ENCODE measurements at regions not wholly inside any gene's neighbourhood (a gene's known extent, or its start where the extent isn't known, plus 50 kb on each side); places are given as distances from the start of the nearest gene placed in this dataset.

DNA sequence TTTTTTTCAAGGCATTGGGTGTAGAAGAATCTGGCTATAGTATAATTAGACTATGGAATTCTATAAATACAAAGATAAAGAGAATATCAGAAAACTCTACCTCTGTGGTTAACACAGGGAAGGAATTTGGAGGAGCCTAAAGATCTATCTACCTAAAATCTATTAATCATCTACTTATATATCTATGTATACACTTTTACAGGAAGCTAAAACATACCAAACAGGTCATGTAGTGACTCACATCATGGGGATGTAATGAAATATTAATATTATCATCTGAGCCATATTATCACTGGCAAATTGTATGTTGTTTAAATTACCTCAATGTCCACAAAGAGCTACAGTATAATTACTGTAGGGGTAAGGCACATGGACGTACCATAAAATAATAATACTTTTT is 1748.2 kb downstream of the EFNA5 start:
- Histone ChIP-seq H3K9ac (ENCODE audit: low read length) (no peak overlapping the region), H3K27me3 (ENCODE audit: insufficient read depth, low read length) (no peaks in the 10 kb centered on the region), H2AFZ (ENCODE audit: low read depth, low read length, poor library complexity, severe bottlenecking) (no peak overlapping the region), H3K4me1 (ENCODE audit: control insufficient read depth in 1 of 2, insufficient read depth in 2 of 2, low read length in 2 of 2) (no peaks in the 10 kb centered on the region), H3K36me3 (ENCODE audit: control insufficient read depth in 1 of 2, insufficient read depth in 2 of 2, low read length in 2 of 2) (no peaks in the 10 kb centered on the region), H3K9me3 (ENCODE audit: control insufficient read depth in 1 of 2, insufficient read depth in 1 of 2, low read depth in 1 of 2, low read length in 2 of 2) (no peaks in the 10 kb centered on the region), H4K20me1 (ENCODE audit: insufficient read depth) (no peaks in the 10 kb centered on the region), H3K9me2 (ENCODE audit: insufficient read depth) (no peaks in the 10 kb centered on the region), H3K79me2 (ENCODE audit: insufficient read depth, low read length) (no peaks in the 10 kb centered on the region), H3K27ac (ENCODE audit: low read depth, low read length) (no peak overlapping the region), H3K4me3 (replicated peaks in 1 of 2; ENCODE audit: low read depth in 1 of 2, low read length in 2 of 2) (no peak overlapping the region), H3K4me2 (ENCODE audit: low read length) (no peak overlapping the region)
- CTCF ChIA-PET: interaction anchor here (0.6 kb wide), 1 partner anchor 1279 kb away, joined by 3 read pairs; no protein-coding TSS in a partner anchor
- intact Hi-C loops (cut with micrococcal nuclease): no loop called here
- DNase-seq (ENCODE audit: low read depth, low spot score) (no peak), ATAC-seq (no peak)
- no peak for TF ChIP-seq POLR2A (IDR thresholded peaks at IDR 0.05; ENCODE audit: borderline replicate concordance, extremely low read depth, insufficient read depth, insufficient read length)
- TF ChIP-seq, protein P1, sequence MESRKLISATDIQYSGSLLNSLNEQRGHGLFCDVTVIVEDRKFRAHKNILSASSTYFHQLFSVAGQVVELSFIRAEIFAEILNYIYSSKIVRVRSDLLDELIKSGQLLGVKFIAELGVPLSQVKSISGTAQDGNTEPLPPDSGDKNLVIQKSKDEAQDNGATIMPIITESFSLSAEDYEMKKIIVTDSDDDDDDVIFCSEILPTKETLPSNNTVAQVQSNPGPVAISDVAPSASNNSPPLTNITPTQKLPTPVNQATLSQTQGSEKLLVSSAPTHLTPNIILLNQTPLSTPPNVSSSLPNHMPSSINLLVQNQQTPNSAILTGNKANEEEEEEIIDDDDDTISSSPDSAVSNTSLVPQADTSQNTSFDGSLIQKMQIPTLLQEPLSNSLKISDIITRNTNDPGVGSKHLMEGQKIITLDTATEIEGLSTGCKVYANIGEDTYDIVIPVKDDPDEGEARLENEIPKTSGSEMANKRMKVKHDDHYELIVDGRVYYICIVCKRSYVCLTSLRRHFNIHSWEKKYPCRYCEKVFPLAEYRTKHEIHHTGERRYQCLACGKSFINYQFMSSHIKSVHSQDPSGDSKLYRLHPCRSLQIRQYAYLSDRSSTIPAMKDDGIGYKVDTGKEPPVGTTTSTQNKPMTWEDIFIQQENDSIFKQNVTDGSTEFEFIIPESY (IDR thresholded peaks at IDR 0.05; ENCODE audit: extremely low read depth, insufficient replicate concordance, low read length): no peak
- no peak for TF ChIP-seq SIN3A (IDR thresholded peaks at IDR 0.05; ENCODE audit: low read depth)
- no peak for TF ChIP-seq ZNF274 (IDR thresholded peaks at IDR 0.05; ENCODE audit: low read depth, low read length)
- TF ChIP-seq JUND (IDR thresholded peaks at IDR 0.05): no peak
- POLR2A ChIA-PET: no interaction called here
- BruUV-seq (replicated peaks): no TSS peak
- RAD21 ChIA-PET (ENCODE audit: low non-redundant PET in 1 of 2, low total read pairs in 2 of 2, uncharacterized antibody in 2 of 2, unreplicated experiment in 2 of 2): no interaction called here

DNA sequence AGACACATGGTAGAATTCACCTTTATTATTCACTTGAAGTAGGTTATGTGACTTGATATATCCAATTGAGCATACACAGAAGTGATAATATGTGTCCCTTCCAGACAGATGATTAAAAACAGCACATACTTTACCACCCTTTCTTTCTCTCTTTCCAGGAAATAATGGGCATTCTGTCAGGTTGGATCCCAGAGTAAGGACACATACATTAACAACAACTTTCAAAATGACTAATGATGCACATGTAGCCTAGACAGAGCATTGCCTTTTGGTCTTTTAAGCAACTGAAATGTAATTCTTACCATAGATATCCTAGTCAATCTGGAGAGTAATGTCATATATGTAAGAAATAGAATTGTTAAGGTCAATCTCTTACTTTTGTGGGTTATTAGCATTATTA is 1748.7 kb downstream of the EFNA5 start:
- Histone ChIP-seq H3K4me1 (ENCODE audit: control insufficient read depth in 1 of 2, insufficient read depth in 2 of 2, low read length in 2 of 2) (no peaks in the 10 kb centered on the region), H3K79me2 (ENCODE audit: insufficient read depth, low read length) (no peaks in the 10 kb centered on the region), H3K4me3 (replicated peaks in 1 of 2; ENCODE audit: low read depth in 1 of 2, low read length in 2 of 2) (no peak overlapping the region), H3K9me2 (ENCODE audit: insufficient read depth) (no peaks in the 10 kb centered on the region), H3K4me2 (ENCODE audit: low read length) (no peak overlapping the region), H3K36me3 (ENCODE audit: control insufficient read depth in 1 of 2, insufficient read depth in 2 of 2, low read length in 2 of 2) (no peaks in the 10 kb centered on the region), H2AFZ (ENCODE audit: low read depth, low read length, poor library complexity, severe bottlenecking) (no peak overlapping the region), H3K9ac (ENCODE audit: low read length) (no peak overlapping the region), H4K20me1 (ENCODE audit: insufficient read depth) (no peaks in the 10 kb centered on the region), H3K27ac (ENCODE audit: low read depth, low read length) (no peak overlapping the region), H3K9me3 (ENCODE audit: control insufficient read depth in 1 of 2, insufficient read depth in 1 of 2, low read depth in 1 of 2, low read length in 2 of 2) (no peaks in the 10 kb centered on the region), H3K27me3 (ENCODE audit: insufficient read depth, low read length) (no peaks in the 10 kb centered on the region)
- ATAC-seq: no peak
- ChIA-PET POLR2A (no interaction called here), RAD21 (ENCODE audit: low non-redundant PET in 1 of 2, low total read pairs in 2 of 2, uncharacterized antibody in 2 of 2, unreplicated experiment in 2 of 2) (no interaction called here), CTCF (no interaction called here)
- intact Hi-C loops (cut with micrococcal nuclease): no loop called here
- no TSS peak for BruUV-seq (replicated peaks)
- no peak for DNase-seq (ENCODE audit: low read depth, low spot score)
- no peak for TF ChIP-seq EGR1 (IDR thresholded peaks at IDR 0.05; ENCODE audit: low read depth)
- no peak for TF ChIP-seq EZH2phosphoT487 (IDR thresholded peaks at IDR 0.05; ENCODE audit: borderline replicate concordance)
- TF ChIP-seq POLR2AphosphoS5 (IDR thresholded peaks at IDR 0.05; ENCODE audit: low read depth, low read length): no peak
- TF ChIP-seq RAD21 (IDR thresholded peaks at IDR 0.05; ENCODE audit: low read depth): no peak
- no peak for TF ChIP-seq FOSL1 (IDR thresholded peaks at IDR 0.05; ENCODE audit: low read depth)
- no peak for TF ChIP-seq CBX3 (IDR thresholded peaks at IDR 0.05; ENCODE audit: low read depth)
- no peak for TF ChIP-seq ELF1 (IDR thresholded peaks at IDR 0.05; ENCODE audit: borderline replicate concordance, low read depth)
- no peak for TF ChIP-seq POLR2A (IDR thresholded peaks at IDR 0.05; ENCODE audit: borderline replicate concordance, extremely low read depth, insufficient read depth, insufficient read length)
- TF ChIP-seq, protein P2, sequence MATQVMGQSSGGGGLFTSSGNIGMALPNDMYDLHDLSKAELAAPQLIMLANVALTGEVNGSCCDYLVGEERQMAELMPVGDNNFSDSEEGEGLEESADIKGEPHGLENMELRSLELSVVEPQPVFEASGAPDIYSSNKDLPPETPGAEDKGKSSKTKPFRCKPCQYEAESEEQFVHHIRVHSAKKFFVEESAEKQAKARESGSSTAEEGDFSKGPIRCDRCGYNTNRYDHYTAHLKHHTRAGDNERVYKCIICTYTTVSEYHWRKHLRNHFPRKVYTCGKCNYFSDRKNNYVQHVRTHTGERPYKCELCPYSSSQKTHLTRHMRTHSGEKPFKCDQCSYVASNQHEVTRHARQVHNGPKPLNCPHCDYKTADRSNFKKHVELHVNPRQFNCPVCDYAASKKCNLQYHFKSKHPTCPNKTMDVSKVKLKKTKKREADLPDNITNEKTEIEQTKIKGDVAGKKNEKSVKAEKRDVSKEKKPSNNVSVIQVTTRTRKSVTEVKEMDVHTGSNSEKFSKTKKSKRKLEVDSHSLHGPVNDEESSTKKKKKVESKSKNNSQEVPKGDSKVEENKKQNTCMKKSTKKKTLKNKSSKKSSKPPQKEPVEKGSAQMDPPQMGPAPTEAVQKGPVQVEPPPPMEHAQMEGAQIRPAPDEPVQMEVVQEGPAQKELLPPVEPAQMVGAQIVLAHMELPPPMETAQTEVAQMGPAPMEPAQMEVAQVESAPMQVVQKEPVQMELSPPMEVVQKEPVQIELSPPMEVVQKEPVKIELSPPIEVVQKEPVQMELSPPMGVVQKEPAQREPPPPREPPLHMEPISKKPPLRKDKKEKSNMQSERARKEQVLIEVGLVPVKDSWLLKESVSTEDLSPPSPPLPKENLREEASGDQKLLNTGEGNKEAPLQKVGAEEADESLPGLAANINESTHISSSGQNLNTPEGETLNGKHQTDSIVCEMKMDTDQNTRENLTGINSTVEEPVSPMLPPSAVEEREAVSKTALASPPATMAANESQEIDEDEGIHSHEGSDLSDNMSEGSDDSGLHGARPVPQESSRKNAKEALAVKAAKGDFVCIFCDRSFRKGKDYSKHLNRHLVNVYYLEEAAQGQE (IDR thresholded peaks at IDR 0.05; ENCODE audit: low read depth): no peak
- no peak for TF ChIP-seq SIN3A (IDR thresholded peaks at IDR 0.05; ENCODE audit: low read depth)
- no peak for TF ChIP-seq ZFX (IDR thresholded peaks at IDR 0.05)
- TF ChIP-seq CEBPB (IDR thresholded peaks at IDR 0.05; ENCODE audit: low read depth): no peak
- TF ChIP-seq, protein P1 (IDR thresholded peaks at IDR 0.05; ENCODE audit: extremely low read depth, insufficient replicate concordance, low read length): no peak

Data from HCT116 (cell line).